ENCODE measurements at regions not wholly inside any gene's neighbourhood (a gene's known extent, or its start where the extent isn't known, plus 50 kb on each side); places are given as distances from the start of the nearest gene placed in this dataset.
A peak's percentile ranks its signal among the peaks of the same experiment; 100 is the strongest.

DNA sequence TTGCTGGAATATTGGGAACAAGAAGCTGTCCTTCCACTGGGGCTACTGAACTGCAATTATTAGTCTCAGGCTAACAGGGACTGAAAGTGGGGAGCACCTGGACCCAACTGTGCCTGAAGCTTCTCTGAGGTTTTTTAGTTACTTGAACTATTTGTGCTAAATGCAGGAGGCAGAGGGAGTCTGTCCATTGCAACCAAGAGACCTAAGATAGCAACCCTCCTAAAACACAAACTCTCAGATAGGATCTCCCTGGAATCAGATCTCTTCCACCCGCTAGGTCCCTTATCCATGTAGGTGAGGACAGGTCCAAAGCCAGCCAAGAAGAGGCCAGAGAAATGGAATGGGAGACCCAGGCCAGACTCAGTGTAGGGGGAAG, 58.1 kb downstream of the NCOR2 start:
- H3K27ac ChIP-seq (ENCODE audit: low read depth, low read length), result peak overlapping the region; percentile 77
- peaks cover 61% of the 10 kb centered on the region for H3K4me1 ChIP-seq (ENCODE audit: control insufficient read depth, insufficient read depth, low read length)
- no peaks in the 10 kb centered on the region for H3K27me3 ChIP-seq (ENCODE audit: control insufficient read depth, insufficient read depth, low read length)
- no peak overlapping the region for H3K4me3 ChIP-seq (ENCODE audit: low read length)
- peaks cover 2% of the 10 kb centered on the region for H3K36me3 ChIP-seq (ENCODE audit: control insufficient read depth, insufficient read depth, low read length)
- H3K9ac ChIP-seq (ENCODE audit: low read length), result no peak overlapping the region

DNA sequence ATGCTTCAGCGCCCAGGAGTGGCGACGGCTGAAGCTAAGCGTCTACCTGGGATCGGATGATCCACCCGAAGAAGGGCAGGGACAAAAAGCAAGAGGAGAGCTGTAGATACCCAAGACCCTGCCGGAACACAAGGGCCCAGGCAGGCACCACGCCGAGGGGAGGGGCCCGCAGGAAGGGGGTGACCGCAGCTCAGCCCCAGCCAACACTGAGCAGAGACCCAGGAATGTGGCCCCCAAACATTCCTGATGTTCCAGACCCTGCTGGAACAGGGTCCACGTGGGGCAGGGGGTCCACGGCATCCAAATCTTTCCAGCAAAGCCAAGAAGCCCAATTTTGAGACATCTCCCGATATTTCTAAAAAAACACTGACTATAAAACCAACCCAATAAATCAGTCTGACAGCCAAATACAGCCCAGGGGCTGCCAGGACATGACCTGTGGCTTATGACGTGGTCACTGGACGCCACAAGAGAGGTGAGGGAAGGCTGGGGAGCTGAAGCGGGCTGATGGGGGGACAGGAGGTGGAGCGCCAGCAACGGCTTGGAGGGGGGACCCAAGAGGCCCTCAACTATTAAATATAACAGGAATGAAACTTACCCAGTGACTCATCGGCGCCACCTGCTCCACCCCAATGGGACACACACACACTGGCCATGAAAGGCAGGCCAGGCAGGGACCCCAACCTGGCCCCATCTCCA, 58.9 kb downstream of the NCOR2 start:
- Histone ChIP-seq H3K27me3 (ENCODE audit: control insufficient read depth, insufficient read depth, low read length) (no peaks in the 10 kb centered on the region), H3K4me3 (ENCODE audit: low read length) (no peak overlapping the region), H3K9ac (ENCODE audit: low read length) (no peak overlapping the region), H3K4me1 (ENCODE audit: control insufficient read depth, insufficient read depth, low read length) (peaks cover 57% of the 10 kb centered on the region), H3K36me3 (ENCODE audit: control insufficient read depth, insufficient read depth, low read length) (peaks cover 2% of the 10 kb centered on the region), H3K27ac (ENCODE audit: low read depth, low read length) (peak overlapping the region; percentile 84)

- Histone ChIP-seq H3K27ac (ENCODE audit: low read depth, low read length) (peak overlapping the region; percentile 84), H3K4me1 (ENCODE audit: control insufficient read depth, insufficient read depth, low read length) (peaks cover 46% of the 10 kb centered on the region), H3K36me3 (ENCODE audit: control insufficient read depth, insufficient read depth, low read length) (peaks cover 2% of the 10 kb centered on the region), H3K9ac (ENCODE audit: low read length) (no peak overlapping the region), H3K4me3 (ENCODE audit: low read length) (no peak overlapping the region), H3K27me3 (ENCODE audit: control insufficient read depth, insufficient read depth, low read length) (no peaks in the 10 kb centered on the region)
These were observed 60.0 kb downstream of the NCOR2 start for GRCh38 chr12:124507188-124508109.

DNA sequence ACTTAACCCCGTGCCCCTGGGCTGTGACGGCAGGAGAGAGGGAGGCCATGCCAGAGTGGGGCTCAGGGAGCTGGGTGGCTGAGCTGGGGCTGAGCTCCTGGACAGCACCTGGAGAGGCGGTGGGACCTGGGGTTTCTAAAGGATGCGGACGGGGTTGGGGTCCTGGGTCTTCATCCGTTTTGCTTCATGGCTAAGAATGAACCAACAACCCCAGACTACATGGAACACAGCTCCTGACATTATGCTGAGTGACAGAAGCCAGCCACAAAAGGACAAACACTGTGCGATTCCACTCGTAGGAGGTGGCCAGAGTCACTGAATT, 60.6 kb downstream of the NCOR2 start:
- H3K4me3 ChIP-seq (ENCODE audit: low read length), result peak overlapping the region; percentile 51
- no peak overlapping the region for H3K9ac ChIP-seq (ENCODE audit: low read length)
- H3K36me3 ChIP-seq (ENCODE audit: control insufficient read depth, insufficient read depth, low read length), result no peaks in the 10 kb centered on the region
- peak overlapping the region; percentile 84 for H3K27ac ChIP-seq (ENCODE audit: low read depth, low read length)
- no peaks in the 10 kb centered on the region for H3K27me3 ChIP-seq (ENCODE audit: control insufficient read depth, insufficient read depth, low read length)
- H3K4me1 ChIP-seq (ENCODE audit: control insufficient read depth, insufficient read depth, low read length), result peaks cover 48% of the 10 kb centered on the region

- H3K27me3 ChIP-seq (ENCODE audit: control insufficient read depth, insufficient read depth, low read length), result no peaks in the 10 kb centered on the region
- H3K27ac ChIP-seq (ENCODE audit: low read depth, low read length), result peak overlapping the region; percentile 84
- H3K9ac ChIP-seq (ENCODE audit: low read length), result no peak overlapping the region
- peaks cover 53% of the 10 kb centered on the region for H3K4me1 ChIP-seq (ENCODE audit: control insufficient read depth, insufficient read depth, low read length)
- H3K4me3 ChIP-seq (ENCODE audit: low read length), result peak overlapping the region; percentile 51
- H3K36me3 ChIP-seq (ENCODE audit: control insufficient read depth, insufficient read depth, low read length), result no peaks in the 10 kb centered on the region
These were observed 61.1 kb downstream of the NCOR2 start for GRCh38 chr12:124506145-124506831.

GRCh38 chr12:124505001-124505818, 62.2 kb downstream of the NCOR2 start:
- H3K9ac ChIP-seq (ENCODE audit: low read length), result no peak overlapping the region
- H3K36me3 ChIP-seq (ENCODE audit: control insufficient read depth, insufficient read depth, low read length), result no peaks in the 10 kb centered on the region
- no peaks in the 10 kb centered on the region for H3K27me3 ChIP-seq (ENCODE audit: control insufficient read depth, insufficient read depth, low read length)
- H3K27ac ChIP-seq (ENCODE audit: low read depth, low read length), result peak overlapping the region; percentile 84
- no peak overlapping the region for H3K4me3 ChIP-seq (ENCODE audit: low read length)
- peaks cover 59% of the 10 kb centered on the region for H3K4me1 ChIP-seq (ENCODE audit: control insufficient read depth, insufficient read depth, low read length)

- H3K4me1 ChIP-seq (ENCODE audit: control insufficient read depth, insufficient read depth, low read length), result peaks cover 56% of the 10 kb centered on the region
- H3K27me3 ChIP-seq (ENCODE audit: control insufficient read depth, insufficient read depth, low read length), result no peaks in the 10 kb centered on the region
- H3K27ac ChIP-seq (ENCODE audit: low read depth, low read length), result peak overlapping the region; percentile 28
- no peaks in the 10 kb centered on the region for H3K36me3 ChIP-seq (ENCODE audit: control insufficient read depth, insufficient read depth, low read length)
- H3K9ac ChIP-seq (ENCODE audit: low read length), result no peak overlapping the region
- H3K4me3 ChIP-seq (ENCODE audit: low read length), result no peak overlapping the region
These were observed 63.0 kb downstream of the NCOR2 start for GRCh38 chr12:124504273-124505000.

GRCh38 chr12:124503305-124503704, 64.1 kb downstream of the NCOR2 start:
- Histone ChIP-seq H3K27me3 (ENCODE audit: control insufficient read depth, insufficient read depth, low read length) (no peaks in the 10 kb centered on the region), H3K9ac (ENCODE audit: low read length) (no peak overlapping the region), H3K36me3 (ENCODE audit: control insufficient read depth, insufficient read depth, low read length) (no peaks in the 10 kb centered on the region), H3K4me3 (ENCODE audit: low read length) (no peak overlapping the region), H3K4me1 (ENCODE audit: control insufficient read depth, insufficient read depth, low read length) (peaks cover 58% of the 10 kb centered on the region), H3K27ac (ENCODE audit: low read depth, low read length) (no peak overlapping the region)

- Histone ChIP-seq H3K4me3 (ENCODE audit: low read length) (no peak overlapping the region), H3K36me3 (ENCODE audit: control insufficient read depth, insufficient read depth, low read length) (no peaks in the 10 kb centered on the region), H3K27ac (ENCODE audit: low read depth, low read length) (peak overlapping the region; percentile 29), H3K27me3 (ENCODE audit: control insufficient read depth, insufficient read depth, low read length) (no peaks in the 10 kb centered on the region), H3K9ac (ENCODE audit: low read length) (no peak overlapping the region), H3K4me1 (ENCODE audit: control insufficient read depth, insufficient read depth, low read length) (peaks cover 55% of the 10 kb centered on the region)
These were observed 65.0 kb downstream of the NCOR2 start for GRCh38 chr12:124502379-124502778.

GRCh38 chr12:124501827-124502226, 65.6 kb downstream of the NCOR2 start:
- no peaks in the 10 kb centered on the region for H3K27me3 ChIP-seq (ENCODE audit: control insufficient read depth, insufficient read depth, low read length)
- no peaks in the 10 kb centered on the region for H3K36me3 ChIP-seq (ENCODE audit: control insufficient read depth, insufficient read depth, low read length)
- peaks cover 57% of the 10 kb centered on the region for H3K4me1 ChIP-seq (ENCODE audit: control insufficient read depth, insufficient read depth, low read length)
- H3K9ac ChIP-seq (ENCODE audit: low read length), result no peak overlapping the region
- H3K27ac ChIP-seq (ENCODE audit: low read depth, low read length), result peak overlapping the region; percentile 67
- H3K4me3 ChIP-seq (ENCODE audit: low read length), result no peak overlapping the region

GRCh38 chr12:124501112-124501561, 66.3 kb downstream of the NCOR2 start:
- H3K4me1 ChIP-seq (ENCODE audit: control insufficient read depth, insufficient read depth, low read length), result peaks cover 50% of the 10 kb centered on the region
- H3K4me3 ChIP-seq (ENCODE audit: low read length), result no peak overlapping the region
- H3K27me3 ChIP-seq (ENCODE audit: control insufficient read depth, insufficient read depth, low read length), result no peaks in the 10 kb centered on the region
- peak overlapping the region; percentile 67 for H3K27ac ChIP-seq (ENCODE audit: low read depth, low read length)
- H3K9ac ChIP-seq (ENCODE audit: low read length), result no peak overlapping the region
- H3K36me3 ChIP-seq (ENCODE audit: control insufficient read depth, insufficient read depth, low read length), result no peaks in the 10 kb centered on the region

Measured in rectal smooth muscle tissue (tissue), 1 donor.